OCI-LY3 (cell line): ENCODE measurements at regions not wholly inside any gene's neighbourhood (a gene's known extent, or its start where the extent isn't known, plus 50 kb on each side); places are given as distances from the start of the nearest gene placed in this dataset.

Experiments used
- EZH2phosphoT487 ChIP-seq: fragments of 200-600 bp; shearing (Covaris generic); IDR thresholded peaks from 2 replicates; pipeline ENCODE4 v1.6.1; 2018; ENCODE audit warnings: antibody characterized with exemption, mixed run types, low read depth
- TF ChIP-seq, protein P1 (sequence below): fragments of 200-600, 300-600 bp; sonication (generic); IDR thresholded peaks from 2 replicates; pipeline ENCODE4 v1.5.1; 2014; ENCODE audit warnings: antibody characterized with exemption, low read length, low read depth

- TF ChIP-seq, protein P1, sequence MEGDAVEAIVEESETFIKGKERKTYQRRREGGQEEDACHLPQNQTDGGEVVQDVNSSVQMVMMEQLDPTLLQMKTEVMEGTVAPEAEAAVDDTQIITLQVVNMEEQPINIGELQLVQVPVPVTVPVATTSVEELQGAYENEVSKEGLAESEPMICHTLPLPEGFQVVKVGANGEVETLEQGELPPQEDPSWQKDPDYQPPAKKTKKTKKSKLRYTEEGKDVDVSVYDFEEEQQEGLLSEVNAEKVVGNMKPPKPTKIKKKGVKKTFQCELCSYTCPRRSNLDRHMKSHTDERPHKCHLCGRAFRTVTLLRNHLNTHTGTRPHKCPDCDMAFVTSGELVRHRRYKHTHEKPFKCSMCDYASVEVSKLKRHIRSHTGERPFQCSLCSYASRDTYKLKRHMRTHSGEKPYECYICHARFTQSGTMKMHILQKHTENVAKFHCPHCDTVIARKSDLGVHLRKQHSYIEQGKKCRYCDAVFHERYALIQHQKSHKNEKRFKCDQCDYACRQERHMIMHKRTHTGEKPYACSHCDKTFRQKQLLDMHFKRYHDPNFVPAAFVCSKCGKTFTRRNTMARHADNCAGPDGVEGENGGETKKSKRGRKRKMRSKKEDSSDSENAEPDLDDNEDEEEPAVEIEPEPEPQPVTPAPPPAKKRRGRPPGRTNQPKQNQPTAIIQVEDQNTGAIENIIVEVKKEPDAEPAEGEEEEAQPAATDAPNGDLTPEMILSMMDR = no peak
- no peak for TF ChIP-seq EZH2phosphoT487
Measured at GRCh38 chr5:124132843-124133242, 613.6 kb downstream of the ZNF608 start.
